OCI-LY7 (cell line): ENCODE measurements at regions not wholly inside any gene's neighbourhood (a gene's known extent, or its start where the extent isn't known, plus 50 kb on each side); places are given as distances from the start of the nearest gene placed in this dataset.

Experiments
- BruUV-seq: library from RNA; stranded (reverse); fragments of 400-500 nt; replicated peaks from 2 replicates; lab custom pipeline; 2021; lab: Mats Ljungman, UMichigan
- CTCF ChIA-PET: fragments of 300-600 bp; sonication (Branson Sonifier 250); formaldehyde crosslinking; loops from one replicate; lab custom pipeline; 2022; ENCODE audit warnings: antibody characterized with exemption; ENCODE audit not compliant: unreplicated experiment; lab: Charles Lee
- POLR2A ChIA-PET: fragments of 300-600 bp; sonication (Branson Sonifier 250); formaldehyde crosslinking; loops from one replicate; lab custom pipeline; 2022; ENCODE audit warnings: antibody characterized with exemption; lab: Charles Lee
- DNase-seq: peaks from one replicate; pipeline ENCODE4 v3.0.0-alpha.2; 2015; ENCODE audit warnings: low spot score
- H2AFZ ChIP-seq: fragments of 200-600 bp; sonication (generic), shearing (Covaris generic); 2 replicates; pipeline ENCODE4 v1.6.1; 2014; ENCODE audit warnings: mild to moderate bottlenecking, antibody characterized with exemption, low read length, moderate library complexity
- H3K27ac ChIP-seq: fragments of 200-600 bp; sonication (generic); 2 replicates; pipeline ENCODE4 v1.5.1; 2014; ENCODE audit warnings: mixed run types, low read depth, mild to moderate bottlenecking, moderate library complexity, low read length, inconsistent platforms; ENCODE audit not compliant: poor library complexity, severe bottlenecking
- H3K36me3 ChIP-seq: fragments of 200-600 bp; sonication (generic); 2 replicates; pipeline ENCODE4 v1.6.1; 2014; ENCODE audit warnings: mild to moderate bottlenecking, antibody characterized with exemption, low read length, moderate library complexity, mixed read lengths; ENCODE audit not compliant: insufficient read depth
- H3K4me1 ChIP-seq: fragments of 200-600 bp; sonication (generic); 2 replicates; pipeline ENCODE4 v1.5.1; 2014; ENCODE audit warnings: mild to moderate bottlenecking, low read length; ENCODE audit not compliant: insufficient read depth, poor library complexity, severe bottlenecking
- H3K4me2 ChIP-seq: fragments of 200-600 bp; sonication (generic); 2 replicates; pipeline ENCODE4 v1.6.1; 2014; ENCODE audit warnings: mild to moderate bottlenecking, low read length
- H3K4me3 ChIP-seq: fragments of 200-600 bp; sonication (generic); 2 replicates; pipeline ENCODE4 v1.5.1; 2014; ENCODE audit warnings: mild to moderate bottlenecking, low read depth, low read length; ENCODE audit not compliant: poor library complexity, severe bottlenecking
- H3K79me2 ChIP-seq: fragments of 200-600 bp; sonication (generic); 2 replicates; pipeline ENCODE4 v1.6.1; 2016; ENCODE audit warnings: low read depth, mild to moderate bottlenecking, low read length, moderate library complexity, mixed read lengths; ENCODE audit not compliant: insufficient read depth
- H3K9me2 ChIP-seq: fragments of 200-600 bp; sonication (generic); 2 replicates; pipeline ENCODE4 v1.6.1; 2016; ENCODE audit warnings: mild to moderate bottlenecking, low read length, mixed read lengths; ENCODE audit not compliant: insufficient read depth
- H3K9me3 ChIP-seq: fragments of 200-600 bp; sonication (generic); 2 replicates; pipeline ENCODE4 v1.6.1; 2014; ENCODE audit warnings: mild to moderate bottlenecking, mixed run types, low read length, mixed read lengths
- H4K20me1 ChIP-seq: fragments of 200-600 bp; sonication (generic); 2 replicates; pipeline ENCODE4 v1.6.1; 2014; ENCODE audit warnings: mild to moderate bottlenecking, antibody characterized with exemption, low read length, moderate library complexity, mixed read lengths; ENCODE audit not compliant: insufficient read depth
- EZH2phosphoT487 ChIP-seq: fragments of 200-600 bp; sonication (generic); IDR thresholded peaks from 2 replicates; pipeline ENCODE4 v1.6.1; 2018; ENCODE audit warnings: low read depth, borderline replicate concordance, mild to moderate bottlenecking, mixed run types, antibody characterized with exemption, low read length, moderate library complexity, mixed read lengths
- intact Hi-C: fragments of 100-400 bp; cut with micrococcal nuclease; formaldehyde crosslinking; loops from one replicate; pipeline ENCODE4 v1.10.0; 2022; ENCODE audit not compliant: unreplicated experiment
- TF ChIP-seq, protein P1 (sequence below): fragments of 200-600 bp; sonication (generic); conservative IDR thresholded peaks from 2 replicates; pipeline ENCODE4 v1.5.1; 2014; ENCODE audit warnings: mild to moderate bottlenecking, antibody characterized with exemption, low read length, moderate library complexity, mixed read lengths

DNA sequence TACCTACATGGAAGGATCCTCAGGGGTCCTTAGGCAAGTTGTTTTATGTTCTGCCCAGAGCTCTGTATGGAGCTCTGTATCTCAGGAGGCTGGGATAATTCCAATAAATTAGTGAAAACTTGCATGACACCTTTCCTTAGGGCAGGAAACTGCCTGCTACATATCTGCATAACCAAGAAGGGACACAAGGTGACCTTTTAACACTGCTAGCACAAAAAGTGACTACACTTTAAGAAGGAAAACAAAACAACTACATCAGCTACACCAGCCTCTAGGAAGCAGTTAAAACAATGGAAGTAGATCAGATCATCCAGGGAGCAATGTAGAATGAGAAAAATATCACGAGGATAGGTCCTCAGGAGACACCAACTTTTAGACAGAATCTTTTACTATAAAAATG, 93.9 kb downstream of the TNFSF18 start:
- no peaks in the 10 kb centered on the region for H3K9me2 ChIP-seq
- no peaks in the 10 kb centered on the region for H3K36me3 ChIP-seq
- H3K9me3 ChIP-seq: no peaks in the 10 kb centered on the region
- ChIA-PET POLR2A (interaction anchor here (0.7 kb wide), 1 partner anchor 621 kb away, joined by 3 read pairs; no protein-coding TSS in a partner anchor), CTCF (no interaction called here)
- no peak for DNase-seq
- no peaks in the 10 kb centered on the region for H4K20me1 ChIP-seq
- no peaks in the 10 kb centered on the region for H3K4me1 ChIP-seq
- TF ChIP-seq, protein P1, sequence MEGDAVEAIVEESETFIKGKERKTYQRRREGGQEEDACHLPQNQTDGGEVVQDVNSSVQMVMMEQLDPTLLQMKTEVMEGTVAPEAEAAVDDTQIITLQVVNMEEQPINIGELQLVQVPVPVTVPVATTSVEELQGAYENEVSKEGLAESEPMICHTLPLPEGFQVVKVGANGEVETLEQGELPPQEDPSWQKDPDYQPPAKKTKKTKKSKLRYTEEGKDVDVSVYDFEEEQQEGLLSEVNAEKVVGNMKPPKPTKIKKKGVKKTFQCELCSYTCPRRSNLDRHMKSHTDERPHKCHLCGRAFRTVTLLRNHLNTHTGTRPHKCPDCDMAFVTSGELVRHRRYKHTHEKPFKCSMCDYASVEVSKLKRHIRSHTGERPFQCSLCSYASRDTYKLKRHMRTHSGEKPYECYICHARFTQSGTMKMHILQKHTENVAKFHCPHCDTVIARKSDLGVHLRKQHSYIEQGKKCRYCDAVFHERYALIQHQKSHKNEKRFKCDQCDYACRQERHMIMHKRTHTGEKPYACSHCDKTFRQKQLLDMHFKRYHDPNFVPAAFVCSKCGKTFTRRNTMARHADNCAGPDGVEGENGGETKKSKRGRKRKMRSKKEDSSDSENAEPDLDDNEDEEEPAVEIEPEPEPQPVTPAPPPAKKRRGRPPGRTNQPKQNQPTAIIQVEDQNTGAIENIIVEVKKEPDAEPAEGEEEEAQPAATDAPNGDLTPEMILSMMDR: no peak
- no peak for TF ChIP-seq EZH2phosphoT487
- intact Hi-C loops: no loop called here
- no peak overlapping the region for H3K27ac ChIP-seq
- BruUV-seq: no TSS peak
- H2AFZ ChIP-seq: no peak overlapping the region
- H3K79me2 ChIP-seq: no peaks in the 10 kb centered on the region
- no peak overlapping the region for H3K4me2 ChIP-seq
- H3K4me3 ChIP-seq: no peak overlapping the region

DNA sequence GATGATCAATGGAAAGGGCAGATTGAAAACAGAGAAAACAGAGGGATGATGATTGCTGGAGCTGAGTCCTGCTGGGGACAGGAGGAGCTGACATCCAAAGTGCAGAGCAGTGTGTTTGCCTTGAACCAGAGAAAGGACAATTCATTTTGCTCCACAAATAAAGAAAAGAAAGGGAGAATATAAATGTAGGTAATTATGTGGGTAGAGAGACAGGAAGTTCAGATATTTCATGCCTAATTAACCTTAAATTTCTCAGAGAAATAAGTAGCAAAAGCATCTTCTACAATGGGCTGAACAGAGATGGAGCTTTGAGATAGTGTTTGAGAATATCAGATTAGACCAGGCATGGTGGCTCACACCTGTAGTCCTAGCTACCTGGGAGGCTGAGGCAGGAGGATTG, 93.2 kb downstream of the TNFSF18 start:
- H3K9me3 ChIP-seq: no peaks in the 10 kb centered on the region
- CTCF ChIA-PET: no interaction called here
- POLR2A ChIA-PET: interaction anchor here (0.6 kb wide), 1 partner anchor 79 kb away, joined by 3 read pairs; no protein-coding TSS in a partner anchor
- intact Hi-C loops: no loop called here
- H3K4me2 ChIP-seq: no peak overlapping the region
- DNase-seq: no peak
- no peak overlapping the region for H2AFZ ChIP-seq
- H3K4me1 ChIP-seq: no peaks in the 10 kb centered on the region
- H3K4me3 ChIP-seq: no peak overlapping the region
- H3K36me3 ChIP-seq: no peaks in the 10 kb centered on the region
- no TSS peak for BruUV-seq
- TF ChIP-seq, protein P1: no peak
- no peak for TF ChIP-seq EZH2phosphoT487
- no peaks in the 10 kb centered on the region for H3K9me2 ChIP-seq
- no peaks in the 10 kb centered on the region for H3K79me2 ChIP-seq
- H3K27ac ChIP-seq: no peak overlapping the region
- H4K20me1 ChIP-seq: no peaks in the 10 kb centered on the region

DNA sequence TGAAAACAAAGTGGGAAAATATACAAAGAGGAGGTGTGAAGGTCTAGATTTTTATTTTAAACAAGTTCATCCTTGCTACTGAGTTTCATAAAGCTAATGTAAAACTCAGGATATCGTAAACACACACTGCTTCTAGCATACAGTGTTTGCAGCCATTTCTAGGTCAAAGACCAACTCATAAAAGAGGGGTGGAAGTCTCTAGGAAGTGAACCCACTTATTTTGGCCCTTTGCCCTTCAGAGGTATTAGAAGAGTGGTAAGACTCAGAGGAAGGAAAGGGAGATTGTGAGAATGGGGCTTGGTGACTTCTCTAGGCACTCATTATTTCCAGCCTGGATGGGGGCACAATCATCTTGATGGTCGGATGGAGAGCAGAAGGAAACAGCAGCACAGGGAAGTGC, 91.2 kb downstream of the TNFSF18 start:
- Histone ChIP-seq H3K4me2 (no peak overlapping the region), H3K9me2 (no peaks in the 10 kb centered on the region), H3K4me3 (no peak overlapping the region), H3K4me1 (no peaks in the 10 kb centered on the region), H3K27ac (no peak overlapping the region), H2AFZ (no peak overlapping the region), H3K9me3 (no peaks in the 10 kb centered on the region), H4K20me1 (no peaks in the 10 kb centered on the region), H3K36me3 (no peaks in the 10 kb centered on the region), H3K79me2 (no peaks in the 10 kb centered on the region)
- CTCF ChIA-PET: no interaction called here
- intact Hi-C loops: no loop called here
- TF ChIP-seq, protein P1: no peak
- TF ChIP-seq EZH2phosphoT487: no peak
- no TSS peak for BruUV-seq
- POLR2A ChIA-PET: no interaction called here
- no peak for DNase-seq
